ENCODE measurements at regions not wholly inside any gene's neighbourhood (a gene's known extent, or its start where the extent isn't known, plus 50 kb on each side); places are given as distances from the start of the nearest gene placed in this dataset.

DNA sequence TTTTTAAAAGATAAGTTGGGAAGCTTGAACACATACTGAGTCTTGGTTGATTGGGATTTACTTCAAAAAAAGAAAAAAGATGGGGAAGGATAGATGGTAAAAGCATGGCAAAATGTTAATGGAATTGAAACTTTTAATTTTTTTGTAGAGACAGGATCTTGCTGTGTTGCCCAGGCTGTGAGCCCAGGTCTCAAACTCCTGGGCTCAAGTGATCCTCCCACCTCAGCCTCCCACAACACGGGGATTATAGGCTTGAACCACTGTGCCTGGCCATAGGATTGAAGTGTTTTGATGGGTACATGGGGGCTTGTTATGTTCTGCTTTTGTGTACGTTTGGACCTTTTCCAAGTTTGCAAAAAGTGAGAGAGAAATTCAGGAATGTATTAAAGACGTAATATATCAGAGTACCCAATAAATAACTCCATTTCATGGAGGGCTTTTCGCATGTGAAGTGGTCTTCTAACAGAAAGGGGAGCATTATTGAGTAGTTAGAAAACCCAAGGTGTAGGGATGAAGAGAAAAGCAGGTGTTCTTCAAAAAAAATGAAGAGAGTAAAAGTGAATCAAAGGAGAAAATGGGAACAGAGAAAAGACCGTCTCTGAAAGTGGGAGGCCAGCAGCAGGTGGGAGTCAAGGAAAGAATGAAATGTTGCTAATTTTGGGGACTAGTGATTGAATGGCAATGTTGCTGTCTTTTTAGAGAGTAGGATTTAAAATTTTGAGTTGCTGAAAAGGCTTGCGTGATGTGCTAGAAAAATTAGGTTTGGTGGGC is 55.2 kb downstream of the GARRE1 start:
- Histone ChIP-seq H2AFZ (ENCODE audit: low read depth) (no peak overlapping the region), H3K27me3 (ENCODE audit: insufficient read depth, low read depth) (no peaks in the 10 kb centered on the region), H3K4me1 (ENCODE audit: low read depth, poor library complexity, severe bottlenecking) (peaks cover 42% of the 10 kb centered on the region), H3K9ac (no peak overlapping the region), H3K36me3 (ENCODE audit: insufficient read depth) (no peaks in the 10 kb centered on the region), H4K20me1 (ENCODE audit: insufficient read depth) (no peaks in the 10 kb centered on the region), H3K4me3 (IDR thresholded peaks at IDR 0.05; ENCODE audit: insufficient read depth, low read depth, low read length) (no peak overlapping the region), H3K79me2 (ENCODE audit: insufficient read depth, low read depth) (no peaks in the 10 kb centered on the region), H3K4me2 (no peak overlapping the region), H3K27ac (no peak overlapping the region)
- TF ChIP-seq, protein P1, sequence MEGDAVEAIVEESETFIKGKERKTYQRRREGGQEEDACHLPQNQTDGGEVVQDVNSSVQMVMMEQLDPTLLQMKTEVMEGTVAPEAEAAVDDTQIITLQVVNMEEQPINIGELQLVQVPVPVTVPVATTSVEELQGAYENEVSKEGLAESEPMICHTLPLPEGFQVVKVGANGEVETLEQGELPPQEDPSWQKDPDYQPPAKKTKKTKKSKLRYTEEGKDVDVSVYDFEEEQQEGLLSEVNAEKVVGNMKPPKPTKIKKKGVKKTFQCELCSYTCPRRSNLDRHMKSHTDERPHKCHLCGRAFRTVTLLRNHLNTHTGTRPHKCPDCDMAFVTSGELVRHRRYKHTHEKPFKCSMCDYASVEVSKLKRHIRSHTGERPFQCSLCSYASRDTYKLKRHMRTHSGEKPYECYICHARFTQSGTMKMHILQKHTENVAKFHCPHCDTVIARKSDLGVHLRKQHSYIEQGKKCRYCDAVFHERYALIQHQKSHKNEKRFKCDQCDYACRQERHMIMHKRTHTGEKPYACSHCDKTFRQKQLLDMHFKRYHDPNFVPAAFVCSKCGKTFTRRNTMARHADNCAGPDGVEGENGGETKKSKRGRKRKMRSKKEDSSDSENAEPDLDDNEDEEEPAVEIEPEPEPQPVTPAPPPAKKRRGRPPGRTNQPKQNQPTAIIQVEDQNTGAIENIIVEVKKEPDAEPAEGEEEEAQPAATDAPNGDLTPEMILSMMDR (conservative IDR thresholded peaks at IDR 0.05; ENCODE audit: low read depth, low read length), result no peak

DNA sequence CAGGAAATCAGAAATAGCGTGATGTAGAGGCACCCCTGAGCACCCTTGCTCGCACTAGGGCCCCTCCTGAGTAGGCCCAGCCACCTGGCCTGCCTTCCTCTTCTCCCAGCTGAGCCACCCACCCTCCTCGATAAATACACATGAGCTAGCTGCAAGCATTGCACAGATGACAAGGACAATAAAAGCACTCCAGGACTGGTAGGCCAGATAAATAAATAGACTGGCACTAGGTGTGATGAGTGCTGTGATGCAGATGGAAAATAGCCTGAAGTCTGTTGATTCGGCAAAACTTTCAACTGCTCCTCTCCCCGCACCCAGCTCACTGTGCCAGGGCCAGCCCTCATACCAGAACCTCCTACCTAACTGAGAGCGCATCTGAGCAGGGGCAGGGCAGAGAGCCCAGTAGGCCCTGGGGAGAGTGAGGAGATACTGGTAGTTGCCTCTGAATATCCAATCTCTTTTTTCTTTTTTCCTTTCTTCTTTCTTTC is 54.5 kb upstream of the GPI start:
- Histone ChIP-seq H3K9ac (no peak overlapping the region), H3K79me2 (ENCODE audit: insufficient read depth, low read depth) (no peaks in the 10 kb centered on the region), H3K36me3 (ENCODE audit: insufficient read depth) (no peaks in the 10 kb centered on the region), H3K4me3 (IDR thresholded peaks at IDR 0.05; ENCODE audit: insufficient read depth, low read depth, low read length) (no peak overlapping the region), H3K27me3 (ENCODE audit: insufficient read depth, low read depth) (no peaks in the 10 kb centered on the region), H4K20me1 (ENCODE audit: insufficient read depth) (no peaks in the 10 kb centered on the region), H3K4me1 (ENCODE audit: low read depth, poor library complexity, severe bottlenecking) (peaks cover 39% of the 10 kb centered on the region), H3K27ac (no peak overlapping the region), H2AFZ (ENCODE audit: low read depth) (no peak overlapping the region), H3K4me2 (no peak overlapping the region)
- TF ChIP-seq, protein P1 (conservative IDR thresholded peaks at IDR 0.05; ENCODE audit: low read depth, low read length), result no peak

DNA sequence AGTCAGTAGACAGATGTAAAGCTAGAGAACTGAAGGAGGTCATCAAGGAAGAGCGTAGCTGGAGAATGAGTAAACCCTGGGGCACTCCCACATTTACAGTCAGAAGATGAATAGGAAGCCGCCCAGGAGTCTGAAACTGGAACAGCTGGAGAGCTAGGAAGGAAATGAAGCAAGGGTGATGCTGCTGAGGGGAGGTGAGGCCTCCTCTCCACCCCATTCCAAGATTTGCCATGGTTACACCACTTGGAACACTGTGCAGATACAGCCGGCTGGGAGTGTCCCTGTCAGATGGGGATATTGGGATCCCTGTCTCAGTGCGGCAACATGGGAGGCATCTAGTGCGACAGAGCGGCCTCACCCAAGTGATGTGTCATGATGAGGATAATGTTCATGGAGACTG is 51.8 kb upstream of the GPI start:
- Histone ChIP-seq H3K79me2 (ENCODE audit: insufficient read depth, low read depth) (no peaks in the 10 kb centered on the region), H3K4me1 (ENCODE audit: low read depth, poor library complexity, severe bottlenecking) (peaks cover 14% of the 10 kb centered on the region), H3K4me3 (IDR thresholded peaks at IDR 0.05; ENCODE audit: insufficient read depth, low read depth, low read length) (no peak overlapping the region), H3K27ac (no peak overlapping the region), H3K36me3 (ENCODE audit: insufficient read depth) (no peaks in the 10 kb centered on the region), H4K20me1 (ENCODE audit: insufficient read depth) (no peaks in the 10 kb centered on the region), H3K4me2 (no peak overlapping the region), H3K9ac (no peak overlapping the region), H3K27me3 (ENCODE audit: insufficient read depth, low read depth) (no peaks in the 10 kb centered on the region), H2AFZ (ENCODE audit: low read depth) (no peak overlapping the region)
- TF ChIP-seq, protein P1 (conservative IDR thresholded peaks at IDR 0.05; ENCODE audit: low read depth, low read length), result no peak

DNA sequence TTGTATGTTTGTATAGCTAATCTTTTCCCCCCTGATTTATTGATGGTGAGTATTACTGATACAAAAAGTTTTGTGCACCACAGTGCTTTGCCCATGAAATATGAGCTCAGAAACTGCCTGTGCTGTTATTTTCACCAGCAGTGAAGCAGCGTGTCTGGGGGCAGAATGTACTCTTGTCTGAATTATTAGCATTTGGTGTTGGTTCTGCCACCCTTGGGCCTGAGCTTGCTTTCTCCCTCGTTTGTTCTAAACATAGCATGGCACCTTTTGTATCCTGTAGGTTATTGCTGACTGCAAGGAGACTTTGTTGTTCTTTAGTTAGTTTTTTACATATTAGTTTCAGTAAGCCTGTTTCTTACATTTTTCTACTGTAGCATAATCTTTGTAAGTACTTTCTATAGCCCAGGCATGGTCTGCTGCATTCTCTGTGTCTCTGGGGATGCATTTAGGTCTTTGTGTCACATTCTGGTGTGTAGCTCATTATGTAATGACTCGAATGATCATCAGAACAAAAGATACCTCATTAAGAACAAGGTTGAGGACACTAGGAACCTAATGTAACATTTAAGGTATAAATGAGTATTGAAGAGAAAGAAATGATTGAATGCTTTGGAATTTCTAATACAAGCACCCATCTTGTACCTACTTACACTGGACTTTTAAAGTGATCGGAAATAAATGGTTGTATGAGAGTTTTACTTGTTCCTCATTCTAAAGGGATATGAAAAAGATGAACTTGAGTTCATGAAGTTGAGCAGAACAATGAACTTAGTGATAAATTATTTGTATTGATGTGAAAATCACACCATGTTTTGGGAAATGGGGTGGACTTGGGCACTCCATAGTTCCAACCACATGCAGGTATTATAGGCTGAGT is 50.3 kb upstream of the GPI start:
- H3K4me2 ChIP-seq, result no peak overlapping the region

More for the DNA sequence above, 50.3 kb upstream of the GPI start:
- no peaks in the 10 kb centered on the region for H3K79me2 ChIP-seq (ENCODE audit: insufficient read depth, low read depth)
- no peaks in the 10 kb centered on the region for H3K27me3 ChIP-seq (ENCODE audit: insufficient read depth, low read depth)
- H2AFZ ChIP-seq (ENCODE audit: low read depth), result no peak overlapping the region
- H3K4me1 ChIP-seq (ENCODE audit: low read depth, poor library complexity, severe bottlenecking), result peaks cover under 1% of the 10 kb centered on the region
- TF ChIP-seq, protein P1 (conservative IDR thresholded peaks at IDR 0.05; ENCODE audit: low read depth, low read length), result no peak
- no peak overlapping the region for H3K4me3 ChIP-seq (IDR thresholded peaks at IDR 0.05; ENCODE audit: insufficient read depth, low read depth, low read length)
- no peaks in the 10 kb centered on the region for H3K36me3 ChIP-seq (ENCODE audit: insufficient read depth)
- no peak overlapping the region for H3K9ac ChIP-seq
- no peaks in the 10 kb centered on the region for H4K20me1 ChIP-seq (ENCODE audit: insufficient read depth)
- no peak overlapping the region for H3K27ac ChIP-seq

Data from KMS-11 (cell line).